CD14-positive monocyte (primary cell): ENCODE measurements at regions not wholly inside any gene's neighbourhood (a gene's known extent, or its start where the extent isn't known, plus 50 kb on each side); places are given as distances from the start of the nearest gene placed in this dataset.

Experiments
- DNase-seq, 3 donors: peaks; one replicate each; pipeline ENCODE4 v3.0.0-alpha.2; 2011 to 2022
- H2AFZ ChIP-seq: 2 replicates; pipeline ENCODE4 v1.6.0; 2012; ENCODE audit warnings: mild to moderate bottlenecking, low read depth, low read length, inconsistent platforms; ENCODE audit not compliant: insufficient read depth, poor library complexity, severe bottlenecking
- H3K27ac ChIP-seq, 2 donors: 1 replicate in 1 of 2; 2 replicates in 1 of 2; pipeline ENCODE4 v1.5.1; 2012 to 2013; ENCODE audit warnings: low read length in 2 of 2, control low read depth in 1 of 2, inconsistent platforms in 1 of 2, low read depth in 1 of 2, mild to moderate bottlenecking in 1 of 2
- H3K27me3 ChIP-seq, 2 donors: one replicate each; pipeline versions ENCODE4 v1.6.0 to v1.6.1; 2011 to 2013; ENCODE audit warnings: low read length in 2 of 2; ENCODE audit not compliant: control insufficient read depth in 2 of 2, insufficient read depth in 2 of 2
- H3K36me3 ChIP-seq, 2 donors: replicated peaks in 1 of 2; 1 replicate in 1 of 2; 2 replicates in 1 of 2; pipeline versions ENCODE4 v1.5.1 to v1.6.1; 2012 to 2013; ENCODE audit warnings: low read length in 2 of 2, control low read depth in 1 of 2, inconsistent platforms in 1 of 2, mild to moderate bottlenecking in 1 of 2; ENCODE audit not compliant: insufficient read depth in 2 of 2, control insufficient read depth in 1 of 2
- H3K4me1 ChIP-seq, 2 donors: 1 replicate in 1 of 2; 2 replicates in 1 of 2; pipeline versions ENCODE4 v1.5.1 to v1.6.1; 2012 to 2013; ENCODE audit warnings: low read length in 2 of 2, control low read depth in 1 of 2, inconsistent platforms in 1 of 2, mild to moderate bottlenecking in 1 of 2, moderate library complexity in 1 of 2; ENCODE audit not compliant: insufficient read depth in 2 of 2, control insufficient read depth in 1 of 2
- H3K4me2 ChIP-seq: replicated peaks from 2 replicates; pipeline ENCODE3; 2012; ENCODE audit warnings: low read length, moderate library complexity, mild to moderate bottlenecking; ENCODE audit not compliant: poor library complexity, severe bottlenecking; ENCODE audit errors: extremely low read depth
- H3K4me3 ChIP-seq, 3 experiments: fragments of 200-600 bp in 1 of 3; sonication (generic) in 1 of 3; replicated peaks in 1 of 3; 1 replicate in 2 of 3; 2 replicates in 1 of 3; pipeline ENCODE4 v1.5.1; 2011 to 2013; ENCODE audit warnings: low read length in 3 of 3, mild to moderate bottlenecking in 3 of 3, control low read depth in 2 of 3, low read depth in 2 of 3, inconsistent platforms in 1 of 3, moderate library complexity in 1 of 3
- H3K79me2 ChIP-seq: 2 replicates; pipeline ENCODE4 v1.6.0; 2012; ENCODE audit warnings: mild to moderate bottlenecking, control low read depth, inconsistent platforms, low read length, moderate library complexity; ENCODE audit not compliant: insufficient read depth
- H3K9ac ChIP-seq: 2 replicates; pipeline ENCODE4 v1.6.0; 2017; ENCODE audit warnings: low read length, mild to moderate bottlenecking; ENCODE audit not compliant: insufficient read depth, poor library complexity, severe bottlenecking
- H3K9me3 ChIP-seq, 2 donors: replicated peaks in 1 of 2; 1 replicate in 1 of 2; 2 replicates in 1 of 2; pipeline versions ENCODE4 v1.5.1 to v1.6.1; 2012 to 2013; ENCODE audit warnings: low read length in 2 of 2, control low read depth in 1 of 2; ENCODE audit not compliant: control insufficient read depth in 1 of 2, insufficient read depth in 1 of 2
- H4K20me1 ChIP-seq: 2 replicates; pipeline ENCODE4 v1.6.0; 2012; ENCODE audit warnings: mild to moderate bottlenecking, low read length, control low read depth, moderate library complexity; ENCODE audit not compliant: insufficient read depth
- H3K27ac Mint-ChIP-seq, 7 donors: one replicate each; pipeline ENCODE4 v1.8.0; 2020; ENCODE audit warnings: mild to moderate bottlenecking in 7 of 7, mixed read lengths in 7 of 7, moderate library complexity in 6 of 7, inconsistent platforms in 2 of 7
- H3K27me3 Mint-ChIP-seq, 3 donors: one replicate each; pipeline ENCODE4 v1.8.0; 2021 to 2022; ENCODE audit warnings: low read depth in 3 of 3, mild to moderate bottlenecking in 3 of 3, mixed read lengths in 3 of 3, moderate library complexity in 3 of 3, inconsistent platforms in 1 of 3
- H3K36me3 Mint-ChIP-seq, 2 donors: one replicate each; pipeline ENCODE4 v1.8.0; 2020; ENCODE audit warnings: mixed read lengths in 2 of 2, inconsistent platforms in 1 of 2, mild to moderate bottlenecking in 1 of 2
- H3K4me1 Mint-ChIP-seq: one replicate; pipeline ENCODE4 v1.8.0; 2020; ENCODE audit warnings: mild to moderate bottlenecking, mixed read lengths
- H3K4me3 Mint-ChIP-seq, 2 donors: one replicate each; pipeline ENCODE4 v1.8.0; 2020; ENCODE audit warnings: mild to moderate bottlenecking in 2 of 2, mixed read lengths in 2 of 2, moderate library complexity in 1 of 2
- H3K9me3 Mint-ChIP-seq, 7 donors: one replicate each; pipeline ENCODE4 v1.8.0; 2020 to 2022; ENCODE audit warnings: mixed read lengths in 7 of 7, mild to moderate bottlenecking in 6 of 7, moderate library complexity in 6 of 7, inconsistent platforms in 2 of 7
- CTCF ChIP-seq: fragments of 200-600 bp; IDR thresholded peaks from one replicate; pipeline ENCODE4 v1.8.0; 2022; ENCODE audit warnings: antibody characterized with exemption, mild to moderate bottlenecking
- WGBS: methylation state at CpG from one replicate; pipeline ENCODE4 v1.1.5; 2013; ENCODE audit warnings: missing lambda C conversion rate; ENCODE audit not compliant: insufficient coverage; 5-methylcytosine and 5-hydroxymethylcytosine counted together
- intact Hi-C, 2 donors: fragments of 100-400 bp; cut with micrococcal nuclease; formaldehyde crosslinking; loops; one replicate each; pipeline versions ENCODE4 v1.15.0 to v1.15.1; 2023

- H2AFZ ChIP-seq: no peak overlapping the region
- H3K79me2 ChIP-seq: no peaks in the 10 kb centered on the region
- TF ChIP-seq CTCF: no peak
- H3K4me3 ChIP-seq: peak overlapping the region in 1 of 3 experiments; percentile 56
- intact Hi-C loops: loop anchor here (2.0 to 10.0 kb wide), 5 partner anchors 50 to 848 kb away; no protein-coding TSS in a partner anchor
- peak overlapping the region in 1 of 2 donors; percentile 86 for H3K4me3 Mint-ChIP-seq
- H3K36me3 ChIP-seq: no peaks in the 10 kb centered on the region
- 0% methylated on average over 3 of the region's 19 CpGs for WGBS
- H3K9me3 Mint-ChIP-seq: no peaks in the 10 kb centered on the region
- H3K27ac ChIP-seq: peak overlapping the region; percentile 97 to 99
- no peaks in the 10 kb centered on the region for H3K27me3 ChIP-seq
- no peaks in the 10 kb centered on the region for H4K20me1 ChIP-seq
- peaks cover 9 to 11% of the 10 kb centered on the region in 2 donors for H3K36me3 Mint-ChIP-seq
- peaks cover 65% of the 10 kb centered on the region for H3K4me1 Mint-ChIP-seq
- H3K4me1 ChIP-seq: peaks cover 57 to 64% of the 10 kb centered on the region in 2 donors
- H3K4me2 ChIP-seq: peak overlapping the region; percentile 66
- H3K9me3 ChIP-seq: no peaks in the 10 kb centered on the region
- peak overlapping the region; percentile 97 to 100 (median 99) for H3K27ac Mint-ChIP-seq
- peak; percentile 88 to 90 (median 88) for DNase-seq
- peaks cover 2 to 9% (median 3%) of the 10 kb centered on the region in 3 donors for H3K27me3 Mint-ChIP-seq
- peak overlapping the region; percentile 74 for H3K9ac ChIP-seq
Observed at GRCh38 chr15:69666921-69667811, 214.5 kb downstream of the RPLP1 start.

GRCh38 chr15:69668039-69668705 lies 215.6 kb downstream of the RPLP1 start:
- H3K79me2 ChIP-seq: no peaks in the 10 kb centered on the region
- H3K4me3 Mint-ChIP-seq: no peak overlapping the region
- TF ChIP-seq CTCF: no peak
- peaks cover 7 to 10% of the 10 kb centered on the region in 2 donors for H3K36me3 Mint-ChIP-seq
- H3K27me3 Mint-ChIP-seq: peaks cover 0 to 8% (median 2%) of the 10 kb centered on the region in 3 donors
- no peaks in the 10 kb centered on the region for H3K9me3 Mint-ChIP-seq
- peaks cover 57 to 60% of the 10 kb centered on the region in 2 donors for H3K4me1 ChIP-seq
- peak overlapping the region; percentile 97 to 99 for H3K27ac ChIP-seq
- H3K4me2 ChIP-seq: peak overlapping the region; percentile 66
- no peaks in the 10 kb centered on the region for H4K20me1 ChIP-seq
- H3K9me3 ChIP-seq: no peaks in the 10 kb centered on the region
- 60% methylated on average over 4 of the region's 6 CpGs for WGBS
- intact Hi-C loops: loop anchor here (2.0 to 10.0 kb wide), 4 partner anchors 49 to 847 kb away; no protein-coding TSS in a partner anchor
- H3K27me3 ChIP-seq: no peaks in the 10 kb centered on the region
- peaks cover 62% of the 10 kb centered on the region for H3K4me1 Mint-ChIP-seq
- peak overlapping the region; percentile 97 to 100 (median 99) for H3K27ac Mint-ChIP-seq
- H2AFZ ChIP-seq: no peak overlapping the region
- peak overlapping the region in 1 of 3 experiments; percentile 2 for H3K4me3 ChIP-seq
- peak overlapping the region; percentile 59 for H3K9ac ChIP-seq
- H3K36me3 ChIP-seq: no peaks in the 10 kb centered on the region
- DNase-seq: peak; percentile 75 to 83 (median 75)
